ENCODE measurements at regions not wholly inside any gene's neighbourhood (a gene's known extent, or its start where the extent isn't known, plus 50 kb on each side); places are given as distances from the start of the nearest gene placed in this dataset.

DNA sequence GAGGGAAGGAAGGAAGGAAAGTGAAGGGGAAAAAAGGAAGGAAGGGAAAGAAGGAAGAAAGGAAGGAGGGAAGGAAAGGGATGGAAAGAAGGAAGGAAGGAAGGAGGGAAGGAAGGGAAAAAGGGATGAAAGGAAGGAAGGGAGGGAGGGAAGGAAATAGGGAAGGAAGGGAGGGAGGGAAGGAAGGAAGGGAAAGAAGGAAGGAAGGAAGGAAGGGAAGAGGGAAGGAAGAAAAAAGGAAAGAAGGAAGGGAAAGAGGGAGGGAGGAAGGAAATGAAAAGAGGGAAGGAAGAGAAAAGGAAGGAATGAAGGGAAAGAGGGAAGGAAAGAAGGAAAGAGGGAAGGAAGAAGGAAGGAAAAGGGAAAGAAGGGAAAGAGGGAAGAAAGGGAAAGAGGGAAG is 136.9 kb downstream of the BARX1 start:
- TF ChIP-seq POLR2A (IDR thresholded peaks at IDR 0.05) (no peak), POLR2AphosphoS5 (IDR thresholded peaks at IDR 0.05) (no peak)
- TF ChIP-seq, protein P1, sequence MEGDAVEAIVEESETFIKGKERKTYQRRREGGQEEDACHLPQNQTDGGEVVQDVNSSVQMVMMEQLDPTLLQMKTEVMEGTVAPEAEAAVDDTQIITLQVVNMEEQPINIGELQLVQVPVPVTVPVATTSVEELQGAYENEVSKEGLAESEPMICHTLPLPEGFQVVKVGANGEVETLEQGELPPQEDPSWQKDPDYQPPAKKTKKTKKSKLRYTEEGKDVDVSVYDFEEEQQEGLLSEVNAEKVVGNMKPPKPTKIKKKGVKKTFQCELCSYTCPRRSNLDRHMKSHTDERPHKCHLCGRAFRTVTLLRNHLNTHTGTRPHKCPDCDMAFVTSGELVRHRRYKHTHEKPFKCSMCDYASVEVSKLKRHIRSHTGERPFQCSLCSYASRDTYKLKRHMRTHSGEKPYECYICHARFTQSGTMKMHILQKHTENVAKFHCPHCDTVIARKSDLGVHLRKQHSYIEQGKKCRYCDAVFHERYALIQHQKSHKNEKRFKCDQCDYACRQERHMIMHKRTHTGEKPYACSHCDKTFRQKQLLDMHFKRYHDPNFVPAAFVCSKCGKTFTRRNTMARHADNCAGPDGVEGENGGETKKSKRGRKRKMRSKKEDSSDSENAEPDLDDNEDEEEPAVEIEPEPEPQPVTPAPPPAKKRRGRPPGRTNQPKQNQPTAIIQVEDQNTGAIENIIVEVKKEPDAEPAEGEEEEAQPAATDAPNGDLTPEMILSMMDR (IDR thresholded peaks at IDR 0.05): no peak
